Right cardiac atrium (tissue), 5 donors: ENCODE measurements at regions not wholly inside any gene's neighbourhood (a gene's known extent, or its start where the extent isn't known, plus 50 kb on each side); places are given as distances from the start of the nearest gene placed in this dataset.
A peak's percentile ranks its signal among the peaks of the same experiment; 100 is the strongest.

Experiments used
- ATAC-seq, 2 donors: fragments of 200-7000 bp; cut with Tn5 transposase; one replicate each; pipeline versions ENCODE4 v1.8.0 to v1.9.1; 2020; ENCODE audit warnings: moderate library complexity in 2 of 2, mild to moderate bottlenecking in 1 of 2
- DNase-seq, 3 donors: peaks; one replicate each; pipeline ENCODE4 v3.0.0-alpha.2; 2020
- H3K27ac ChIP-seq: one replicate; pipeline ENCODE4 v1.5.1; 2013; ENCODE audit warnings: mild to moderate bottlenecking, low read length, control low read depth, moderate library complexity
- H3K27me3 ChIP-seq: one replicate; pipeline ENCODE4 v1.6.1; 2013; ENCODE audit not compliant: control insufficient read depth, insufficient read depth
- H3K4me1 ChIP-seq: one replicate; pipeline ENCODE4 v1.6.1; 2013; ENCODE audit warnings: low read length; ENCODE audit not compliant: control insufficient read depth, insufficient read depth
- H3K4me3 ChIP-seq: one replicate; pipeline ENCODE4 v1.5.1; 2013; ENCODE audit warnings: low read length, control low read depth
- H3K9me3 ChIP-seq: one replicate; pipeline ENCODE4 v1.6.1; 2013; ENCODE audit warnings: low read length; ENCODE audit not compliant: control insufficient read depth
- WGBS: extraction: QIAGEN DNeasy Blood & Tissue Kit; methylation state at CpG from one replicate; pipeline ENCODE4 v1.1.7; 2013; 5-methylcytosine and 5-hydroxymethylcytosine counted together
- intact Hi-C, 4 donors: fragments of 100-400 bp; cut with DNase I; formaldehyde crosslinking; loops; one replicate each; pipeline versions ENCODE4 v1.11.0 to v1.14.0; 2022 to 2023
- donor health status: healthy with polysubstance abuse.
- donor health status: DM: no; HTN: yes; CAD: no.
- donor health status: DM: no; HTN: no; CAD: no.
- donor health status: DM: no; HTN: yes; CAD: no; lungs with severe emphysema.
- donor health status: DM: yes; HTN: yes; CAD: no.

DNA sequence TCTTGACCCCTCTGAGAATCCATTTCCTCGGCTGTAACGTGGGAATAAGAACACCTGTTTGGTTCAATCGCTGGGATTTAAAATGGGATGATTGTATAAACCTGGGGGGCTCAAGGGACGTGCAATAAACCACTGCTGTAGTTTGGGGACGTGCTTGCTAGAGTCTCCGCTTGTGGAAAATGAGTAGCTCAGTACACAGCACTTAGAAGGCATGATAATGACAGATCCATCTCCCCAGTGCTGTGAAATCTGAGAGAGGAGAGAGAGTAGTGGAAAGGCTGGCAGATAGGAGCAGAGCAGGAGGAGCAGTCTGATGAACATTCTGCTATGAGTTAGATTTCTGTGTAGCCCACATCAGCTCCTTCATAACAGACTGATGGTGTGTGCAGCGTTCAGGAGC is 256.5 kb downstream of the MN1 start:
- H3K27ac ChIP-seq, result no peak overlapping the region
- no peaks in the 10 kb centered on the region for H3K27me3 ChIP-seq
- H3K4me3 ChIP-seq, result no peak overlapping the region
- intact Hi-C loops, result no loop called here
- DNase-seq (no peak), ATAC-seq (no peak)
- H3K4me1 ChIP-seq, result no peaks in the 10 kb centered on the region
- WGBS, result 71% methylated on average over 7 of the region's 7 CpGs
- no peaks in the 10 kb centered on the region for H3K9me3 ChIP-seq

DNA sequence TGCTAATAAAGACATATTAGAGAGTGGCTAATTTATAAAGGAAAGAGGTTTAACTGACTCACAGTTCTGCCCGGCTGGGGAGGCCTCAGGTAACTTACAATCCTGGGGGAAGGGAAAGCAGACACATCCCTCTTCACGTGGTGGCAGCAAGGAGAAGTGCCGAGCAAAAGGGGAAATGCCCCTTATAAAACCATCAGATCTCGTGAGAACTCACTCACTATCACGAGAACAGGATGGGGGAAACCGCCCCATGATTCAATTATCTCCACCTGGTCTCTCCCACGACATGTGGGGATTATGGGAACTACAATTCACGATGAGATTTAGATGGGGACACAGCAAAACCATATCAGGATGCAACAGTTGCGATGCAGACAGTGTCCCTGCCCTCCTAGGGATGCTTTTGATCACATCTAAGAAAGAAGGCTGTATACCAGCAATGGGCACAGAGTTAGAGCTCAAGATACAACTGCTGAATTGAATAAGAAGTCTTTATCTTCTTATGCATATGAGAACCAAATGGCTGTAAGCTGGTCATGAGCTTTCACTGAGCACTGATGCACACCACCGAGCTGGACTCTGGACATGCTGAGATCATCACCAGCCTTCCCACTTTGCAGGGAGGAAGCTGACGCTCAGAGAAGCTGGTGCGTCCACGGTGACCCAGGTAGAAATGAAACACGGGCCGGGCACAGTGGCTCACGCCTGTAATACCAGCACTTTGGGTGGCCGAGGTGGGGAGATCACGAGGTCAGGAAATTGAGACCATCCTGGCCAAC is 255.2 kb downstream of the MN1 start:
- DNase-seq (no peak), ATAC-seq (no peak)
- intact Hi-C loops, result no loop called here
- WGBS, result 83% methylated on average over 18 of the region's 18 CpGs
- Histone ChIP-seq H3K27me3 (no peaks in the 10 kb centered on the region), H3K4me1 (no peaks in the 10 kb centered on the region), H3K27ac (no peak overlapping the region), H3K4me3 (no peak overlapping the region), H3K9me3 (no peaks in the 10 kb centered on the region)

DNA sequence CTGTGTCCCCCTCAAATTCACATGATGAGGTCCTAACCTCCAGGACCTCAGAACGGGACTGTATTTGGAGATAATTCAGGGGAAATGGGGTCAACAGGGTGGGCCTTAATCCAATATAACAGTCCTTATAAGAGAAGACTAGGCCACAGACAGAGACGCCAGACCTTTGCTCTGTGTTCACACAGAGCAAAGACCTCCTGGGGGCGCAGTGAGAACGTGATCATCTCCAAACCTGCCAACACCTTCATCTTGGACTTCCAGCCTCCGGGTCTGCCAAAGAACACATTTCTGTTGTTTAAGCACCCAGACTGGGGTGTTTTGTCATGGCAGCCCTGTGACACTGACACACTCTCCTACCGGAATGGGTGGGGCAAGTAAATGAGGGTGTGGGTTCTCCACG is 250.2 kb downstream of the MN1 start:
- intact Hi-C loops, result no loop called here
- Histone ChIP-seq H3K4me1 (no peaks in the 10 kb centered on the region), H3K9me3 (peaks cover 3% of the 10 kb centered on the region), H3K27ac (no peak overlapping the region), H3K4me3 (no peak overlapping the region), H3K27me3 (no peaks in the 10 kb centered on the region)
- no peak for DNase-seq
- 83% methylated on average over 7 of the region's 7 CpGs for WGBS
- no peak for ATAC-seq

DNA sequence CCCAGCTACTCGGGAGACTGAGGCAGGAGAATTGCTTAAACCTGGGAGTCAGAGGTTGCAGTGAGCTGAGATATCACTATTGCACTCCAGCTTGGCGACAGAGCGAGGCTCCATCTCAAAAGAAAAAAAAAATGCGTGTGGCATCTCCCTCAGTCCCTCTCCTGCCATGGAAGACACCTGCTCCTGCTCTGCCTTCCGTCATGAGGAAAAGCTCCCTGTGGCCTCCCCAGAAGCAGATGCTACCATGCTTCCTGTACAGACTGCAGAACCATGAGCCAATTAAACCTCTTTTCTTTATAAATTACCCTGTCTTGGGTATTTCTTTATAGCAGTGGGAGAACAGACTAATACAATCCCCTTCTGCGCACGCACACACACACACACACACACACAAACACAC is 249.4 kb downstream of the MN1 start:
- DNase-seq (no peak), ATAC-seq (no peak)
- intact Hi-C loops, result no loop called here
- no peaks in the 10 kb centered on the region for H3K4me1 ChIP-seq
- H3K9me3 ChIP-seq, result peaks cover 3% of the 10 kb centered on the region
- no peak overlapping the region for H3K27ac ChIP-seq
- no peak overlapping the region for H3K4me3 ChIP-seq
- WGBS, result 88% methylated on average over 7 of the region's 7 CpGs
- H3K27me3 ChIP-seq, result no peaks in the 10 kb centered on the region

DNA sequence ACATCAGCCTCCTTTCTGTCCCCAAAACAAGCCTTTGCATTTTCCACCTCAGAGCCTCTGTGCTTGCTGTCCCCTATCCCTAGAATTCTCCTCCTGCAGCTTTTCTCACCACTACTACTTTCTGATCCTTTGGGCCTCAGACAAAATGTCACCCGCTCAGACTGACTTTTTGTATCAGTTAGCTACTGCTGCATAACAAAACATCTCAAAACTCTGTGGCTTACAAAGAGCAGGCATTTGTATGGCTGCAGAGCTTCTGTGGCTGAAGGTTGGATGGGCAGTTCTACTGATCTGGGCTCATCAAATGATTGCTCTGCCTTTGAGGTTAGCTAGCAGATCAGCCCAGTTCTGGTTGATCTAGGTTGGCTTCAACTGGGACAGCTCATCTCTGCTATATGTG is 248.7 kb downstream of the MN1 start:
- no peaks in the 10 kb centered on the region for H3K4me1 ChIP-seq
- no peak overlapping the region for H3K4me3 ChIP-seq
- DNase-seq (no peak), ATAC-seq (no peak)
- H3K27ac ChIP-seq, result no peak overlapping the region
- intact Hi-C loops, result no loop called here
- WGBS, result 100% methylated on average over 1 of the region's 1 CpG
- no peaks in the 10 kb centered on the region for H3K27me3 ChIP-seq
- peaks cover 3% of the 10 kb centered on the region for H3K9me3 ChIP-seq

DNA sequence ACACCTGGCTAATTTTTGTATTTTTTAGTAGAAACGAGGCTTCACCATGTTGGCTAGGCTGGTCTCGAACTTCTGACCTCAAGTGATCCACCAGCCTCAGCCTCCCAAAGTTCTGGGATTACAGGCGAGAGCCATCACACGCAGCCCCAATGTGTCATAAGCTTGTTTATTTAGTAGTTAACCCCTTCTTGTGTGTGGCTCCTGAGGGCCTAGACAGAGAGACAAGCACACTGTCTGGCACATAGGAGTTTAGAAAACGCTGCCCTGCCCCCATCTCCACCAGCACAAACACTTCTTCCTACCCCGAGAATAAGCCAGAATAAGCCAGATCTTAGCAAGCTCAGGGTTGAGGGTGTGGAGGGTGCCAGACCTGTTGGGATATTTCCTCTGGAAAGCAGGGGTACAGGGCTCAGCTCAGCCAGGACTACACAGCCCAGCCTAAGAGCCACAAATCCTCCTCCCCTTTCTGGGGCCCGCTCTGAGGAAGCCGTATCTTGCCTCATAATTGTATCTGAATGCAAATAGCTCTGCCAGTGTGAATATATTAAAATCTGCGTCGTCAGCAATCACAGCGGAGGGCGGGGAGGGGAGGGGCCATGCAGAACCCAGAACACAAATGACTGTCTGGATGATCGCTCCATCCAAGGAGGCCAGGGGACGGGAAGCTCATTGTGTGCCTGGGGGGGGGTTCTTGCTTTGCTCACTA is 247.3 kb downstream of the MN1 start:
- peak in 2 of 3 donors; percentile 30 to 75 for DNase-seq
- no peak overlapping the region for H3K4me3 ChIP-seq
- intact Hi-C loops, result no loop called here
- peaks cover 3% of the 10 kb centered on the region for H3K9me3 ChIP-seq
- WGBS, result 38% methylated on average over 14 of the region's 14 CpGs
- no peaks in the 10 kb centered on the region for H3K27me3 ChIP-seq
- no peak overlapping the region for H3K27ac ChIP-seq
- no peaks in the 10 kb centered on the region for H3K4me1 ChIP-seq
- ATAC-seq, result peak; percentile 47 to 56

DNA sequence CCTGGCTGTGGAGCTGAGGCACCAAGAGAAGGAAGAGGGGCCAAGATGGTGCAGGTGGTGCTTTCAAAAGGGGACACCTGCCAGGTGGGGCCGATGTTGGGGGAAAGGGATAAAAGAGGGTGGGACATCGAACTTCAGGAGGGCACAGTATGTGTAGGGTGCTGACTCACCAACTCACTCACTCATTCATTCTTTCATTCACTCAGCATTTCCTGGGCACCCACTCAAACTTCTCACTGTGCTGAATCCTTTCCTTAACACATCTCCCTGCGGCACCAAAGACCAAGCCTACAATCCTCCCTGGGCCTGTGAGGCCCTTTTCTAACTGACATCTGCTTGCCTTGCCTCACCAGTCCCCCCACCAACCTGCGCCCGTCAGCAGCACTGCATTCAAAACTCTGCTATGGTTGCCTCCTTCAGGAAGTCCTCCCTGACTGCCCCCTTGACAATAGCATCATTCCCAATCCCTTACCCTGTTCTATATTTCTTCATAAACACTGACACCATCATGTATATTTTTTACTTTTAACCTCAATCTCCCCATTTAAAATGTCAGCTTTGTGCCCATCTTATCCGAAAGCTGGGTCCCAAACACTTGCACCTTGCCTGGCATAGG is 246.6 kb downstream of the MN1 start:
- Histone ChIP-seq H3K27me3 (no peaks in the 10 kb centered on the region), H3K4me1 (no peaks in the 10 kb centered on the region), H3K27ac (no peak overlapping the region), H3K4me3 (no peak overlapping the region), H3K9me3 (peaks cover 3% of the 10 kb centered on the region)
- intact Hi-C loops, result no loop called here
- DNase-seq (no peak), ATAC-seq (no peak)
- WGBS, result 77% methylated on average over 6 of the region's 6 CpGs

DNA sequence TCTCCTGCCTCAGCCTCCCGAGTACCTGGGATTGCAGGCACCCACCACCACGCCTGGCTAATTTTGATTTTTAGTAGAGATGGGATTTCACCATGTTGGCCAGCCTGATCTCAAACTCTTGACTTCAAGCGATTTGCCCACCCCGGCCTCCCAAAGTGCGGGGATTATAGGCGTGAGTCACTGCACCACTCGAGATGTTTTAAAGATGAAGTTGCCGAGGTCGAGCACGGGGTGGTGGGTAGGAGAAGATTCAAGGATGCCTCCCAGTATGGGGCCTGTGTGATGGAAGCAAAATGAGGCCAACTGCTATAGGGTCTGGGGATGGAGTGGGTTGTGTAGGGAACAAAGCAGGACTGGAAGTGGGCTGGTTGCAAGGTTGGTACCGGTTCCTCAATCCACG is 245.2 kb downstream of the MN1 start:
- ATAC-seq (no peak), DNase-seq (no peak)
- H3K4me3 ChIP-seq, result no peak overlapping the region
- H3K4me1 ChIP-seq, result no peaks in the 10 kb centered on the region
- H3K9me3 ChIP-seq, result peaks cover 3% of the 10 kb centered on the region
- H3K27ac ChIP-seq, result no peak overlapping the region
- 92% methylated on average over 12 of the region's 12 CpGs for WGBS
- H3K27me3 ChIP-seq, result no peaks in the 10 kb centered on the region
- intact Hi-C loops, result no loop called here

DNA sequence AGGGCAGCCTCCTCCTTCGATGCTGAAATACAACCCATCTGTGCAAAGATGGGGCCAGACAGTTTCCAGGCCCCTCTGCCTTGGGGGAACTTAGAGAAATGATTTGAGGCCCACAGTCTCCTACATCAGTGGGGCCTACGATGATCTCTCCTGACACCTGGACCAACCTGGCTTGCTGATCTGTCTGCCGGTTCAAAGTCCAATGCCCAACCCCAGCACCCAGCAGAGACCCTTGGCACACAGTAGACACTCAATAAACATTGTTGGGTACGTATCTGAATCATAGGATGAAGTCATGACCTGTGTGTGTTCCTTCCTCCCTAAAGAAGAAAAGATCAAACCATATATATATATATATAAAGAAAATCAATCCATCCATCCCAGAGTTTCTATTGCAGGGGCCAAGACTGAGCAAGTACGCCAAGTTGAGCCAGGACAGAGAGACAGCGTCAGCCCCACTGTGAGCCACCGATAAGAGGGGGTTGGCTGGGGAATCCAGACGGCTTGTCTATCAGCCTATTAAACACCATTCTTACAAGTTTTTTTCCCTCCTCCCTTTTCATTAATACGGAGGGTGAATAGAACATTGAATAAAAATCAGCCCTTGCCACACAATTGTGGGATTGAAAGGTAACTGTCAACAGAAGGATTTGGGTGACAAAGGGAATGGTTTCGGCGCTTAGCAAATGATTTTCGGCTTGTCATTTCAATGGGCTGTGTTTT is 244.1 kb downstream of the MN1 start:
- intact Hi-C loops, result no loop called here
- DNase-seq (no peak), ATAC-seq (no peak)
- H3K4me3 ChIP-seq, result no peak overlapping the region
- H3K9me3 ChIP-seq, result peaks cover 3% of the 10 kb centered on the region
- no peaks in the 10 kb centered on the region for H3K27me3 ChIP-seq
- H3K4me1 ChIP-seq, result no peaks in the 10 kb centered on the region
- no peak overlapping the region for H3K27ac ChIP-seq
- 60% methylated on average over 12 of the region's 12 CpGs for WGBS

DNA sequence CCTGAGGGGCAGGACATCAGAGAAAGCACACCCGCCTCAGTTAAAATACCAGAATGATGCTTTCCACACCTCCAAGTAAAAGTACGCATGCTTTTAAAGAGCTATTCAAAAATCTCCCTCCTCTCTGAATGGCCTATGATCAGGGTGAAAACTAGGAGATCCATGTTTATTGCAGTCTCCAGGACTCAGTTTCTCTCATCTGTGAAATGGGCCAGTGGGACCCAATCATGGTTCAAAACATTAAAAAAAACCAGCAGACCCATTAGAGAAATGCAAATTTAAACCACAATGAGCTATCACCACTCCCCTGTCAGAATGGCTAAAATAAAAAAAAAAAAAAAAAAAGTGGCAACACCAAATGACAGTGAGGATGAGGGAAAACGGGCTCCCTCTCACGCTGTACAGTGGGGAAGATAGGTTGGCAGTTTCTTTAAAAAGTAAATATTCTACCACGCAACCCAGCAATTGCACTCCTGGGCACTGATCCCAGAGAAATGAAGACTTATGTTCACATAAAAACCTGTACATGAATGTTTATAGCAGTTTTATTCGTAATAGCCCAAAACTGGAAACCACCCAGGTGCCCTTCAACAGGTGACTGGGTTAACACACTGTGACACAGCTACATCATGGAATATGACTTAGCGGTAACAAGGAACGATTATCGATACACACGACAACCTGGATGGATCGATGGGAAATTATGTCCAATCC is 242.7 kb downstream of the MN1 start:
- Histone ChIP-seq H3K4me1 (no peaks in the 10 kb centered on the region), H3K27ac (no peak overlapping the region), H3K9me3 (no peaks in the 10 kb centered on the region), H3K4me3 (no peak overlapping the region), H3K27me3 (no peaks in the 10 kb centered on the region)
- intact Hi-C loops, result no loop called here
- no peak for DNase-seq
- WGBS, result 93% methylated on average over 11 of the region's 11 CpGs
- ATAC-seq, result no peak
